ENCODE measurements at regions not wholly inside any gene's neighbourhood (a gene's known extent, or its start where the extent isn't known, plus 50 kb on each side); places are given as distances from the start of the nearest gene placed in this dataset.

- DNase-seq: no peak
Measured at GRCh38 chr2:136235546-136235945, 117.6 kb upstream of the CXCR4 start.

GRCh38 chr2:136234261-136234660 is 116.3 kb upstream of the CXCR4 start:
- no peak for DNase-seq

- no peak for DNase-seq
Measured at GRCh38 chr2:136233298-136233697, 115.3 kb upstream of the CXCR4 start.

GRCh38 chr2:136232456-136233172 is 114.7 kb upstream of the CXCR4 start:
- DNase-seq: no peak

- no peak for DNase-seq
Measured at GRCh38 chr2:136230464-136230863, 112.5 kb upstream of the CXCR4 start.

- DNase-seq: no peak
Measured at GRCh38 chr2:136226903-136227302, 109.0 kb upstream of the CXCR4 start.

GRCh38 chr2:136225950-136226835 is 108.2 kb upstream of the CXCR4 start:
- no peak for DNase-seq

GRCh38 chr2:136223274-136223673 is 105.3 kb upstream of the CXCR4 start:
- no peak for DNase-seq

- no peak for DNase-seq
Measured at GRCh38 chr2:136222862-136223261, 104.9 kb upstream of the CXCR4 start.

- DNase-seq: no peak
Measured at GRCh38 chr2:136221026-136221425, 103.1 kb upstream of the CXCR4 start.

GRCh38 chr2:136219963-136220362 is 102.0 kb upstream of the CXCR4 start:
- DNase-seq: no peak

GRCh38 chr2:136219341-136219740 is 101.4 kb upstream of the CXCR4 start:
- no peak for DNase-seq

GRCh38 chr2:136217996-136218395 is 100.0 kb upstream of the CXCR4 start:
- DNase-seq: no peak

GRCh38 chr2:136215908-136216472 is 98.0 kb upstream of the CXCR4 start:
- DNase-seq: no peak

- no peak for DNase-seq
Measured at GRCh38 chr2:136215449-136215848, 97.5 kb upstream of the CXCR4 start.

- no peak for DNase-seq
Measured at GRCh38 chr2:136214307-136215200, 96.6 kb upstream of the CXCR4 start.

GRCh38 chr2:136213836-136214235 is 95.9 kb upstream of the CXCR4 start:
- no peak for DNase-seq

GRCh38 chr2:136212426-136213378 is 94.8 kb upstream of the CXCR4 start:
- no peak for DNase-seq

- DNase-seq: no peak
Measured at GRCh38 chr2:136211701-136212100, 93.8 kb upstream of the CXCR4 start.

- no peak for DNase-seq
Measured at GRCh38 chr2:136210822-136211221, 92.9 kb upstream of the CXCR4 start.

- no peak for DNase-seq
Measured at GRCh38 chr2:136210455-136210805, 92.5 kb upstream of the CXCR4 start.

Data from fibroblast of skin of right biceps (primary cell).